ENCODE measurements at regions not wholly inside any gene's neighbourhood (a gene's known extent, or its start where the extent isn't known, plus 50 kb on each side); places are given as distances from the start of the nearest gene placed in this dataset.

- no peak overlapping the region for H3K27ac ChIP-seq
- H3K9ac ChIP-seq, result no peak overlapping the region
- H3K4me2 ChIP-seq, result no peak overlapping the region
- no peak overlapping the region for H3K4me3 ChIP-seq (IDR thresholded peaks at IDR 0.05; ENCODE audit: insufficient read depth, low read depth, low read length)
- no peak overlapping the region for H2AFZ ChIP-seq (ENCODE audit: low read depth)
- no peaks in the 10 kb centered on the region for H3K36me3 ChIP-seq (ENCODE audit: insufficient read depth)
- TF ChIP-seq, protein P1, sequence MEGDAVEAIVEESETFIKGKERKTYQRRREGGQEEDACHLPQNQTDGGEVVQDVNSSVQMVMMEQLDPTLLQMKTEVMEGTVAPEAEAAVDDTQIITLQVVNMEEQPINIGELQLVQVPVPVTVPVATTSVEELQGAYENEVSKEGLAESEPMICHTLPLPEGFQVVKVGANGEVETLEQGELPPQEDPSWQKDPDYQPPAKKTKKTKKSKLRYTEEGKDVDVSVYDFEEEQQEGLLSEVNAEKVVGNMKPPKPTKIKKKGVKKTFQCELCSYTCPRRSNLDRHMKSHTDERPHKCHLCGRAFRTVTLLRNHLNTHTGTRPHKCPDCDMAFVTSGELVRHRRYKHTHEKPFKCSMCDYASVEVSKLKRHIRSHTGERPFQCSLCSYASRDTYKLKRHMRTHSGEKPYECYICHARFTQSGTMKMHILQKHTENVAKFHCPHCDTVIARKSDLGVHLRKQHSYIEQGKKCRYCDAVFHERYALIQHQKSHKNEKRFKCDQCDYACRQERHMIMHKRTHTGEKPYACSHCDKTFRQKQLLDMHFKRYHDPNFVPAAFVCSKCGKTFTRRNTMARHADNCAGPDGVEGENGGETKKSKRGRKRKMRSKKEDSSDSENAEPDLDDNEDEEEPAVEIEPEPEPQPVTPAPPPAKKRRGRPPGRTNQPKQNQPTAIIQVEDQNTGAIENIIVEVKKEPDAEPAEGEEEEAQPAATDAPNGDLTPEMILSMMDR (conservative IDR thresholded peaks at IDR 0.05; ENCODE audit: low read depth, low read length), result no peak
- no peaks in the 10 kb centered on the region for H3K27me3 ChIP-seq (ENCODE audit: insufficient read depth, low read depth)
- H3K79me2 ChIP-seq (ENCODE audit: insufficient read depth, low read depth), result no peaks in the 10 kb centered on the region
- no peaks in the 10 kb centered on the region for H4K20me1 ChIP-seq (ENCODE audit: insufficient read depth)
- no peaks in the 10 kb centered on the region for H3K4me1 ChIP-seq (ENCODE audit: low read depth, poor library complexity, severe bottlenecking)
These were observed 284.8 kb downstream of the SMOC2 start for GRCh38 chr6:168725802-168726201.

- TF ChIP-seq, protein P1 (conservative IDR thresholded peaks at IDR 0.05; ENCODE audit: low read depth, low read length), result no peak
- no peak overlapping the region for H3K4me3 ChIP-seq (IDR thresholded peaks at IDR 0.05; ENCODE audit: insufficient read depth, low read depth, low read length)
- no peaks in the 10 kb centered on the region for H3K27me3 ChIP-seq (ENCODE audit: insufficient read depth, low read depth)
- no peak overlapping the region for H3K27ac ChIP-seq
- H4K20me1 ChIP-seq (ENCODE audit: insufficient read depth), result no peaks in the 10 kb centered on the region
- H2AFZ ChIP-seq (ENCODE audit: low read depth), result no peak overlapping the region
- no peaks in the 10 kb centered on the region for H3K4me1 ChIP-seq (ENCODE audit: low read depth, poor library complexity, severe bottlenecking)
- H3K9ac ChIP-seq, result no peak overlapping the region
- no peaks in the 10 kb centered on the region for H3K36me3 ChIP-seq (ENCODE audit: insufficient read depth)
- H3K79me2 ChIP-seq (ENCODE audit: insufficient read depth, low read depth), result no peaks in the 10 kb centered on the region
- no peak overlapping the region for H3K4me2 ChIP-seq
These were observed 283.9 kb downstream of the SMOC2 start for GRCh38 chr6:168724669-168725570.

DNA sequence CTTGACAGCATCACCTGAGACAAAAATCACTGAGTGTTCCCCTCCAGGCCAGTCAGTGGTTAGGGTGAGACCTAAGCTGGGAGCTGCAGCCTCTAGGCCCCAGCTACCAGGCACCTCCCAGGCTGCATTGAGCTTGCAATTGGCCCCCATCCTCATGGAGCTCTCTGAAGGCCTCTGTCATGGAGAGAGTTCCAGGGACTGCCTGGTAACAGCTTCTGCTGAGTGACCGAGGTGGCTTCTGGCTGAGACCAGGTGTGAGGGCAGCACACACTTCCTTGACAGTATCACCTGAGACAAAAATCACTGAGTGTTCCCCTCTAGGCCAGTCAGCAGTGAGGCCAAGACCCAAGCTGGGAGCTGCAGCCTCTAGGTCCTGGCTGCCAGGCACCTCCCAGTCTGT lies 283.0 kb downstream of the SMOC2 start:
- Histone ChIP-seq H3K9ac (no peak overlapping the region), H4K20me1 (ENCODE audit: insufficient read depth) (no peaks in the 10 kb centered on the region), H2AFZ (ENCODE audit: low read depth) (no peak overlapping the region), H3K4me3 (IDR thresholded peaks at IDR 0.05; ENCODE audit: insufficient read depth, low read depth, low read length) (no peak overlapping the region), H3K4me2 (no peak overlapping the region), H3K36me3 (ENCODE audit: insufficient read depth) (no peaks in the 10 kb centered on the region), H3K4me1 (ENCODE audit: low read depth, poor library complexity, severe bottlenecking) (no peaks in the 10 kb centered on the region), H3K79me2 (ENCODE audit: insufficient read depth, low read depth) (no peaks in the 10 kb centered on the region), H3K27me3 (ENCODE audit: insufficient read depth, low read depth) (no peaks in the 10 kb centered on the region), H3K27ac (no peak overlapping the region)
- TF ChIP-seq, protein P1 (conservative IDR thresholded peaks at IDR 0.05; ENCODE audit: low read depth, low read length), result no peak

- Histone ChIP-seq H2AFZ (ENCODE audit: low read depth) (no peak overlapping the region), H3K9ac (no peak overlapping the region), H4K20me1 (ENCODE audit: insufficient read depth) (no peaks in the 10 kb centered on the region), H3K27ac (no peak overlapping the region), H3K4me1 (ENCODE audit: low read depth, poor library complexity, severe bottlenecking) (no peaks in the 10 kb centered on the region), H3K36me3 (ENCODE audit: insufficient read depth) (no peaks in the 10 kb centered on the region), H3K4me2 (no peak overlapping the region), H3K27me3 (ENCODE audit: insufficient read depth, low read depth) (no peaks in the 10 kb centered on the region), H3K79me2 (ENCODE audit: insufficient read depth, low read depth) (no peaks in the 10 kb centered on the region), H3K4me3 (IDR thresholded peaks at IDR 0.05; ENCODE audit: insufficient read depth, low read depth, low read length) (no peak overlapping the region)
- TF ChIP-seq, protein P1 (conservative IDR thresholded peaks at IDR 0.05; ENCODE audit: low read depth, low read length), result no peak
These were observed 281.4 kb downstream of the SMOC2 start for GRCh38 chr6:168722397-168722796.
